ENCODE measurements at regions not wholly inside any gene's neighbourhood (a gene's known extent, or its start where the extent isn't known, plus 50 kb on each side); places are given as distances from the start of the nearest gene placed in this dataset.

GRCh38 chr22:27114186-27114585, 456.8 kb downstream of the MIAT start:
- no peak for DNase-seq (ENCODE audit: low read depth, low spot score)

- no peak for DNase-seq (ENCODE audit: low read depth, low spot score)
Measured at GRCh38 chr22:27115410-27115809, 458.0 kb downstream of the MIAT start.

- peak; percentile 65 for DNase-seq (ENCODE audit: low read depth, low spot score)
Measured at GRCh38 chr22:27115816-27116256, 458.4 kb downstream of the MIAT start.

- DNase-seq (ENCODE audit: low read depth, low spot score) = no peak
Measured at GRCh38 chr22:27116312-27117086, 459.1 kb downstream of the MIAT start.

GRCh38 chr22:27120036-27120435, 462.6 kb downstream of the MIAT start:
- DNase-seq (ENCODE audit: low read depth, low spot score) = no peak

GRCh38 chr22:27122574-27122973, 465.2 kb downstream of the MIAT start:
- no peak for DNase-seq (ENCODE audit: low read depth, low spot score)

GRCh38 chr22:27123880-27124279, 466.5 kb downstream of the MIAT start:
- no peak for DNase-seq (ENCODE audit: low read depth, low spot score)

- DNase-seq (ENCODE audit: low read depth, low spot score) = no peak
Measured at GRCh38 chr22:27124351-27124966, 467.1 kb downstream of the MIAT start.

- no peak for DNase-seq (ENCODE audit: low read depth, low spot score)
Measured at GRCh38 chr22:27125539-27125938, 468.2 kb downstream of the MIAT start.

- DNase-seq (ENCODE audit: low read depth, low spot score) = no peak
Measured at GRCh38 chr22:27127911-27128310, 470.5 kb downstream of the MIAT start.

GRCh38 chr22:27128461-27129085, 471.2 kb downstream of the MIAT start:
- no peak for DNase-seq (ENCODE audit: low read depth, low spot score)

GRCh38 chr22:27129266-27129665, 471.9 kb downstream of the MIAT start:
- no peak for DNase-seq (ENCODE audit: low read depth, low spot score)

GRCh38 chr22:27130906-27131305, 473.5 kb downstream of the MIAT start:
- no peak for DNase-seq (ENCODE audit: low read depth, low spot score)

- no peak for DNase-seq (ENCODE audit: low read depth, low spot score)
Measured at GRCh38 chr22:27131346-27131745, 474.0 kb downstream of the MIAT start.

GRCh38 chr22:27132400-27132799, 475.0 kb downstream of the MIAT start:
- DNase-seq (ENCODE audit: low read depth, low spot score) = no peak

GRCh38 chr22:27133019-27133431, 475.6 kb downstream of the MIAT start:
- no peak for DNase-seq (ENCODE audit: low read depth, low spot score)

- no peak for DNase-seq (ENCODE audit: low read depth, low spot score)
Measured at GRCh38 chr22:27133681-27134314, 476.4 kb downstream of the MIAT start.

GRCh38 chr22:27134315-27134701, 476.9 kb downstream of the MIAT start:
- no peak for DNase-seq (ENCODE audit: low read depth, low spot score)

GRCh38 chr22:27135031-27135981, 477.9 kb downstream of the MIAT start:
- DNase-seq (ENCODE audit: low read depth, low spot score) = no peak

GRCh38 chr22:27136596-27136995, 479.2 kb downstream of the MIAT start:
- DNase-seq (ENCODE audit: low read depth, low spot score) = no peak

- no peak for DNase-seq (ENCODE audit: low read depth, low spot score)
Measured at GRCh38 chr22:27137871-27138337, 480.5 kb downstream of the MIAT start.

All from pulmonary artery endothelial cell (primary cell).